ENCODE measurements at regions not wholly inside any gene's neighbourhood (a gene's known extent, or its start where the extent isn't known, plus 50 kb on each side); places are given as distances from the start of the nearest gene placed in this dataset.
"Not testable (repeated sequence)": the region's sequence is repeated elsewhere in the genome, so short reads cannot be mapped to it uniquely, and the experiment has no call there.

- Histone ChIP-seq H3K4me3 (replicated peaks; ENCODE audit: low read depth, low read length) (no peak overlapping the region), H3K36me3 (ENCODE audit: control insufficient read depth, insufficient read depth, low read length) (no peaks in the 10 kb centered on the region), H3K27me3 (replicated peaks; ENCODE audit: control insufficient read depth, insufficient read depth, low read length) (no peaks in the 10 kb centered on the region)
- no peak for TF ChIP-seq CTCF (IDR thresholded peaks at IDR 0.05; ENCODE audit: insufficient read depth, low read length, poor library complexity, severe bottlenecking)
- DNase-seq (ENCODE audit: extremely low read depth, insufficient read length), result no peak
Measured at GRCh38 chr11:134957540-134958335, 545.7 kb upstream of the B3GAT1 start.

DNA sequence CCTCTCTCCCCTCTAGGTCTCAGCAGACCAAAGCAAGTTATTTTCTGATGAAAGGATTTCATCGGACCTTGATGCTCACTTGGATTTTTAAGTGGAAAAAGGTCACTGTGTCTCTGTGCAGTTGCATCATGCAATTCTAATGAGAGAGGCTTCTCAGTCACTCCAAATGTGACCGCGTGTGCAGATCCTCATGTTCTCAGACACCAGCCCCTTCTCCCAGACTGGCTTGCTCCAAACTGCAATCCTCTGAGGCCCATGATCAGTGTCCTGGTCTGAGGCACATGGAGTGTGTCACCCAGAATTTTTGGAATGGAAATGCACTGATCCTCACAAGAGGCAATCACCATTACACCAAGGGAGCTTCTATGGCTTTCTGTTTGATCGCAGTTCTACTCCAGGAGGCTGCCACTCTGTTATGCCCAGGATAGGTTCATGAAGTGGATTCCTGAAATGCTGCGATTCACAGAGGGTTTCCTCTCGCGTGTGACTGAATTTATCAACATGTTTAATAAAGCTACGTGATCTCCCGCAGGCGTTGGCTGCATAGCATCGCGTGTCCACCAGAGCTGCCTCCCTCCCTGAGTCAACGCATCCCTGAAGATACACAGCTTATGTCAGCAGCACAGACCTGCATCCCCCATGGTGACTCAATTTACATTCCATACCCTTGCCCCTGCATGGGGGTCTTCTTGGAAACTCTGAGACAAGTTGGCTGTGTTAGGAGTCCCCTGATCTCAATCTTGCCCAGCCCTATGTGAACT, 544.6 kb upstream of the B3GAT1 start:
- DNase-seq (ENCODE audit: extremely low read depth, insufficient read length), result no peak
- no peak for TF ChIP-seq CTCF (IDR thresholded peaks at IDR 0.05; ENCODE audit: insufficient read depth, low read length, poor library complexity, severe bottlenecking)

GRCh38 chr11:134955970-134956369, 543.9 kb upstream of the B3GAT1 start:
- H3K27me3 ChIP-seq (replicated peaks; ENCODE audit: control insufficient read depth, insufficient read depth, low read length); H3K4me3 ChIP-seq (replicated peaks; ENCODE audit: low read depth, low read length); DNase-seq (ENCODE audit: extremely low read depth, insufficient read length); H3K36me3 ChIP-seq (ENCODE audit: control insufficient read depth, insufficient read depth, low read length): not testable (repeated sequence)

More for the DNA sequence above, 544.6 kb upstream of the B3GAT1 start:
- Histone ChIP-seq H3K4me3 (replicated peaks; ENCODE audit: low read depth, low read length) (no peak overlapping the region), H3K27me3 (replicated peaks; ENCODE audit: control insufficient read depth, insufficient read depth, low read length) (no peaks in the 10 kb centered on the region), H3K36me3 (ENCODE audit: control insufficient read depth, insufficient read depth, low read length) (no peaks in the 10 kb centered on the region)

DNA sequence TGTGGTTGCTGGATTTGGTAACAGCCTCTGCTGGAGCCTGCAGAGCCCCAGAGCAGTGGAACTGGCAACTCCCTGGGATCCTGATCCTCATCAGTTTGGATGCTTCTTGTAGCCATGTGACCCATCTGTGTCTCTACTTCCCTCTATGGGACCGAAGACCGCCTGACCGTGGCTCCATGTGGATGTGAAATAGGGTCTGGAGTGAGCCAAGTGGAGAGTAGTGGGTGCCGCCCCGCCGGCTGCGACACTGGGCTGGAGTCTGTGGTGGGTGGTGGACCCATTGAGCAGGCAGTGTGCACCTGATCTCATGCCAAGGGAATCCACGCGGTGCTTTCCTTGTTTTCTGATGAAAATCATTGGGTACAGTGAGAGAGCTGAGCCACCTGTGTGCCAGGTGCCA, 543.2 kb upstream of the B3GAT1 start:
- no peak overlapping the region for H3K4me3 ChIP-seq (replicated peaks; ENCODE audit: low read depth, low read length)
- no peaks in the 10 kb centered on the region for H3K36me3 ChIP-seq (ENCODE audit: control insufficient read depth, insufficient read depth, low read length)
- no peaks in the 10 kb centered on the region for H3K27me3 ChIP-seq (replicated peaks; ENCODE audit: control insufficient read depth, insufficient read depth, low read length)
- no peak for DNase-seq (ENCODE audit: extremely low read depth, insufficient read length)
- no peak for TF ChIP-seq CTCF (IDR thresholded peaks at IDR 0.05; ENCODE audit: insufficient read depth, low read length, poor library complexity, severe bottlenecking)

- H3K4me3 ChIP-seq (replicated peaks; ENCODE audit: low read depth, low read length); H3K36me3 ChIP-seq (ENCODE audit: control insufficient read depth, insufficient read depth, low read length); H3K27me3 ChIP-seq (replicated peaks; ENCODE audit: control insufficient read depth, insufficient read depth, low read length); DNase-seq (ENCODE audit: extremely low read depth, insufficient read length): not testable (repeated sequence)
Measured at GRCh38 chr11:134954456-134954855, 542.4 kb upstream of the B3GAT1 start.

- not testable (repeated sequence) for H3K4me3 ChIP-seq (replicated peaks; ENCODE audit: low read depth, low read length)
Measured at GRCh38 chr11:134953417-134953970, 541.5 kb upstream of the B3GAT1 start.

GRCh38 chr11:134951305-134951700, 539.3 kb upstream of the B3GAT1 start:
- no peak overlapping the region for H3K4me3 ChIP-seq (replicated peaks; ENCODE audit: low read depth, low read length)
- no peaks in the 10 kb centered on the region for H3K36me3 ChIP-seq (ENCODE audit: control insufficient read depth, insufficient read depth, low read length)
- no peak for DNase-seq (ENCODE audit: extremely low read depth, insufficient read length)
- no peak for TF ChIP-seq CTCF (IDR thresholded peaks at IDR 0.05; ENCODE audit: insufficient read depth, low read length, poor library complexity, severe bottlenecking)
- H3K27me3 ChIP-seq (replicated peaks; ENCODE audit: control insufficient read depth, insufficient read depth, low read length), result no peaks in the 10 kb centered on the region; the same call in 1 of the 2 replicates

More at GRCh38 chr11:134953417-134953970, 541.5 kb upstream of the B3GAT1 start:
- H3K27me3 ChIP-seq (replicated peaks; ENCODE audit: control insufficient read depth, insufficient read depth, low read length); DNase-seq (ENCODE audit: extremely low read depth, insufficient read length); H3K36me3 ChIP-seq (ENCODE audit: control insufficient read depth, insufficient read depth, low read length): not testable (repeated sequence)
